H1 (cell line): ENCODE measurements at regions not wholly inside any gene's neighbourhood (a gene's known extent, or its start where the extent isn't known, plus 50 kb on each side); places are given as distances from the start of the nearest gene placed in this dataset.

Experiments
- CTCF ChIA-PET: fragments of 300-600 bp; sonication (Branson Sonifier 250); formaldehyde crosslinking; loops from one replicate; lab custom pipeline; 2021; ENCODE audit not compliant: partially characterized antibody; lab: Charles Lee
- POLR2A ChIA-PET: fragments of 300-600 bp; sonication (Branson Sonifier 250); formaldehyde crosslinking; loops from one replicate; lab custom pipeline; 2021; ENCODE audit warnings: inconsistent platforms; ENCODE audit not compliant: partially characterized antibody; lab: Charles Lee
- DNase-seq, 2 experiments: peaks; one replicate each; pipeline versions ENCODE4 v3.0.0 to v3.0.0-alpha.2; 2010 to 2022; ENCODE audit warnings: low spot score in 2 of 2, low read depth in 1 of 2, mixed read lengths in 1 of 2
- FAIRE-seq: peaks from 2 replicates; lab custom pipeline; 2011; peaks lifted over from hg19 to GRCh38; lab: Jason Lieb, UNC
- H2AFZ ChIP-seq: 2 replicates; pipeline ENCODE4 v1.8.1; 2012; ENCODE audit warnings: low read length, inconsistent platforms
- H2AK5ac ChIP-seq: 2 replicates; pipeline ENCODE4 v1.6.1; 2013; ENCODE audit warnings: low read depth, low read length
- H2BK120ac ChIP-seq: replicated peaks from 2 replicates; pipeline ENCODE3; 2013; ENCODE audit warnings: low read depth, low read length, inconsistent platforms
- H2BK12ac ChIP-seq: 2 replicates; pipeline ENCODE4 v1.6.1; 2013; ENCODE audit warnings: low read depth, low read length
- H2BK15ac ChIP-seq: 2 replicates; pipeline ENCODE4 v1.6.1; 2013; ENCODE audit warnings: low read length
- H2BK20ac ChIP-seq: 2 replicates; pipeline ENCODE4 v1.6.1; 2013; ENCODE audit warnings: low read length
- H2BK5ac ChIP-seq: 2 replicates; pipeline ENCODE4 v1.6.1; 2013; ENCODE audit warnings: low read depth, low read length
- H3K14ac ChIP-seq: 2 replicates; pipeline ENCODE4 v1.6.1; 2013; ENCODE audit warnings: inconsistent platforms; ENCODE audit not compliant: insufficient read length
- H3K18ac ChIP-seq: 2 replicates; pipeline ENCODE4 v1.6.1; 2013; ENCODE audit warnings: low read length; ENCODE audit errors: extremely low read depth
- H3K23ac ChIP-seq: 2 replicates; pipeline ENCODE4 v1.6.1; 2013; ENCODE audit warnings: inconsistent platforms; ENCODE audit not compliant: insufficient read length
- H3K23me2 ChIP-seq: 2 replicates; pipeline ENCODE4 v1.6.1; 2013; ENCODE audit warnings: low read depth, low read length
- H3K27ac ChIP-seq: 2 replicates; pipeline ENCODE4 v1.6.1; 2011; ENCODE audit warnings: low read depth, low read length, inconsistent platforms
- H3K27me3 ChIP-seq, 4 experiments: replicated peaks in 1 of 4; 1 replicate in 1 of 4; 2 replicates in 3 of 4; pipeline versions ENCODE4 v1.6.1 to v1.8.1; 2011 to 2013; ENCODE audit warnings: low read length in 3 of 4, mild to moderate bottlenecking in 3 of 4, inconsistent platforms in 2 of 4, mixed read lengths in 2 of 4, moderate library complexity in 1 of 4; ENCODE audit not compliant: control insufficient read depth in 3 of 4, insufficient read depth in 3 of 4; ENCODE audit errors: extremely low read depth in 1 of 4
- H3K36me3 ChIP-seq, 4 experiments: 2 replicates each; pipeline versions ENCODE4 v1.6.1 to v1.8.1; 2011 to 2013; ENCODE audit warnings: mild to moderate bottlenecking in 4 of 4, low read length in 3 of 4, moderate library complexity in 2 of 4, control low read depth in 1 of 4, inconsistent platforms in 1 of 4; ENCODE audit not compliant: insufficient read depth in 4 of 4, control insufficient read depth in 2 of 4
- H3K4ac ChIP-seq: replicated peaks from 2 replicates; pipeline ENCODE3; 2013; ENCODE audit warnings: low read length, low read depth, mixed read lengths, inconsistent platforms; ENCODE audit not compliant: insufficient read length
- H3K4me1 ChIP-seq, 4 experiments: replicated peaks in 1 of 4; 1 replicate in 1 of 4; 2 replicates in 3 of 4; pipeline versions ENCODE4 v1.6.1 to v1.8.1; 2011 to 2013; ENCODE audit warnings: low read length in 3 of 4, inconsistent platforms in 2 of 4, mixed read lengths in 1 of 4; ENCODE audit not compliant: insufficient read depth in 4 of 4, control insufficient read depth in 3 of 4
- H3K4me2 ChIP-seq, 2 experiments: 2 replicates each; pipeline versions ENCODE4 v1.6.1 to v1.8.1; 2011 to 2013; ENCODE audit warnings: low read depth in 2 of 2, low read length in 2 of 2, control low read depth in 1 of 2, inconsistent platforms in 1 of 2, mild to moderate bottlenecking in 1 of 2; ENCODE audit not compliant: insufficient read depth in 1 of 2
- H3K4me3 ChIP-seq, 4 experiments: fragments of 200-600, 300-600 bp in 1 of 4; sonication (generic), shearing (Covaris generic), sonication (Bioruptor Twin) in 1 of 4; 2 replicates each; pipeline versions ENCODE4 v1.5.1 to v1.8.1; 2011 to 2016; ENCODE audit warnings: low read length in 4 of 4, low read depth in 3 of 4, control low read depth in 2 of 4, inconsistent platforms in 2 of 4, mild to moderate bottlenecking in 2 of 4, mixed read lengths in 1 of 4, moderate library complexity in 1 of 4; ENCODE audit not compliant: insufficient read depth in 2 of 4; ENCODE audit errors: extremely low read depth in 1 of 4
- H3K56ac ChIP-seq: replicated peaks from 2 replicates; pipeline ENCODE3; 2013; ENCODE audit warnings: low read depth, mild to moderate bottlenecking, mixed read lengths, low read length, inconsistent platforms; ENCODE audit not compliant: insufficient read length
- H3K79me1 ChIP-seq: 2 replicates; pipeline ENCODE4 v1.6.1; 2013; ENCODE audit warnings: low read depth, low read length, control low read depth
- H3K79me2 ChIP-seq, 2 experiments: 2 replicates each; pipeline versions ENCODE4 v1.6.1 to v1.8.1; 2012 to 2013; ENCODE audit warnings: low read length in 2 of 2, mild to moderate bottlenecking in 2 of 2, inconsistent platforms in 1 of 2; ENCODE audit not compliant: insufficient read depth in 2 of 2, control insufficient read depth in 1 of 2
- H3K9ac ChIP-seq, 4 experiments: replicated peaks in 1 of 4; 1 replicate in 1 of 4; 2 replicates in 3 of 4; pipeline versions ENCODE4 v1.6.1 to v1.8.1; 2011 to 2013; ENCODE audit warnings: low read depth in 3 of 4, low read length in 3 of 4, control low read depth in 2 of 4, mild to moderate bottlenecking in 2 of 4, moderate library complexity in 2 of 4, inconsistent platforms in 1 of 4; ENCODE audit errors: extremely low read depth in 1 of 4
- H3K9me3 ChIP-seq, 2 experiments: 2 replicates each; pipeline versions ENCODE4 v1.6.1 to v1.8.1; 2012 to 2013; ENCODE audit warnings: mild to moderate bottlenecking in 2 of 2, moderate library complexity in 2 of 2, control low read depth in 1 of 2, inconsistent platforms in 1 of 2, low read depth in 1 of 2, low read length in 1 of 2, mixed read lengths in 1 of 2; ENCODE audit not compliant: insufficient read depth in 2 of 2
- H4K20me1 ChIP-seq, 2 experiments: replicated peaks in 1 of 2; 2 replicates each; pipeline versions ENCODE3 to v1.8.1; 2011 to 2013; ENCODE audit warnings: inconsistent platforms in 2 of 2, low read length in 2 of 2, mild to moderate bottlenecking in 1 of 2; ENCODE audit not compliant: insufficient read depth in 2 of 2, control insufficient read depth in 1 of 2
- H4K5ac ChIP-seq: 2 replicates; pipeline ENCODE4 v1.6.1; 2013; ENCODE audit warnings: low read length, low read depth, mixed read lengths, inconsistent platforms; ENCODE audit not compliant: insufficient read length
- H4K8ac ChIP-seq: 2 replicates; pipeline ENCODE4 v1.8.0; 2013; ENCODE audit warnings: mild to moderate bottlenecking, moderate library complexity, low read length, inconsistent platforms; ENCODE audit not compliant: insufficient read depth; ENCODE audit errors: extremely low read depth
- H4K91ac ChIP-seq: replicated peaks from 2 replicates; pipeline ENCODE3; 2013; ENCODE audit warnings: low read length, mixed read lengths, inconsistent platforms; ENCODE audit not compliant: insufficient read length
- ASH2L ChIP-seq: fragments of 200-600, 300-600 bp; sonication (generic); IDR thresholded peaks from one replicate; pipeline ENCODE4 v1.7.1; 2017; ENCODE audit warnings: low read length
- BRCA1 ChIP-seq: IDR thresholded peaks from 2 replicates; pipeline ENCODE4 v1.6.1; 2012; ENCODE audit warnings: low read depth, low read length, improper control_type of control experiment
- CEBPB ChIP-seq: IDR thresholded peaks from 2 replicates; pipeline ENCODE4 v1.6.1; 2012; ENCODE audit warnings: low read depth, low read length
- CHD2 ChIP-seq: IDR thresholded peaks from 2 replicates; pipeline ENCODE4 v1.6.1; 2012; ENCODE audit warnings: low read length, improper control_type of control experiment
- HDAC2 ChIP-seq, 2 experiments: fragments of 300-600 bp in 1 of 2; sonication (generic) in 1 of 2; IDR thresholded peaks; 2 replicates each; pipeline ENCODE4 v1.6.1; 2011 to 2012; ENCODE audit warnings: low read depth in 2 of 2, low read length in 2 of 2, mild to moderate bottlenecking in 2 of 2, moderate library complexity in 2 of 2, borderline replicate concordance in 1 of 2, inconsistent platforms in 1 of 2
- HDAC6 ChIP-seq: IDR thresholded peaks from one replicate; pipeline ENCODE4 v1.7.1; 2012; ENCODE audit warnings: low read depth, mild to moderate bottlenecking, inconsistent platforms, low read length, moderate library complexity
- JUND ChIP-seq: IDR thresholded peaks from 2 replicates; pipeline ENCODE4 v1.6.1; 2011; ENCODE audit warnings: mild to moderate bottlenecking, improper control_type of control experiment, low read length
- NANOG ChIP-seq: IDR thresholded peaks from 2 replicates; pipeline ENCODE4 v1.6.1; 2011; ENCODE audit warnings: low read length, low read depth, mild to moderate bottlenecking, inconsistent platforms; ENCODE audit not compliant: insufficient read depth, poor library complexity, severe bottlenecking
- POLR2A ChIP-seq, 2 experiments: IDR thresholded peaks; 1 replicate in 1 of 2; 2 replicates in 1 of 2; pipeline ENCODE4 v1.6.1; 2011; ENCODE audit warnings: low read depth in 2 of 2, low read length in 2 of 2, mild to moderate bottlenecking in 2 of 2; ENCODE audit errors: control extremely low read depth in 1 of 2
- POLR2AphosphoS5 ChIP-seq: IDR thresholded peaks from 2 replicates; pipeline ENCODE4 v1.6.1; 2011; ENCODE audit warnings: low read depth, low read length
- POU5F1 ChIP-seq: IDR thresholded peaks from 2 replicates; pipeline ENCODE4 v1.6.1; 2011; ENCODE audit warnings: low read depth, mild to moderate bottlenecking, low read length, moderate library complexity
- SIRT6 ChIP-seq: IDR thresholded peaks from one replicate; pipeline ENCODE4 v1.7.1; 2012; ENCODE audit warnings: low read length, inconsistent platforms
- SP1 ChIP-seq: IDR thresholded peaks from 2 replicates; pipeline ENCODE4 v1.6.1; 2011; ENCODE audit warnings: low read depth, low read length
- SRF ChIP-seq: IDR thresholded peaks from 2 replicates; pipeline ENCODE4 v1.6.1; 2011; ENCODE audit warnings: mild to moderate bottlenecking, low read depth, low read length, moderate library complexity
- TAF1 ChIP-seq: IDR thresholded peaks from 2 replicates; pipeline ENCODE4 v1.6.1; 2011; ENCODE audit warnings: mild to moderate bottlenecking, low read depth, low read length
- YY1 ChIP-seq: IDR thresholded peaks from 2 replicates; pipeline ENCODE4 v1.6.1; 2011; ENCODE audit warnings: low read depth, mild to moderate bottlenecking, low read length
- WGBS, 2 experiments: shearing (Covaris generic) in 1 of 2; methylation state at CpG; one replicate each; pipeline versions ENCODE4 v1.1.6 to v1.1.7; 2013 to 2015; ENCODE audit warnings: low lambda C conversion rate in 2 of 2, mixed read lengths in 2 of 2, inconsistent platforms in 1 of 2, low coverage in 1 of 2, missing lambda C conversion rate in 1 of 2; ENCODE audit not compliant: insufficient replicate concordance in 2 of 2, insufficient coverage in 1 of 2, insufficient read length in 1 of 2; ENCODE audit errors: extremely low coverage in 1 of 2, missing lambda C conversion rate in 1 of 2; 5-methylcytosine and 5-hydroxymethylcytosine counted together

GRCh38 chr7:41808541-41808940 lies 105.7 kb upstream of the INHBA start:
- ChIA-PET POLR2A (no interaction called here), CTCF (no interaction called here)
- Histone ChIP-seq H2BK5ac (no peak overlapping the region), H3K4me2 (peak overlapping the region; percentile 1 to 29; a peak in 3 of 4 replicates), H3K79me2 (no peaks in the 10 kb centered on the region), H4K20me1 (no peaks in the 10 kb centered on the region), H3K9ac (no peak overlapping the region), H2AFZ (no peak overlapping the region), H3K4me3 (peak overlapping the region in 1 of 4 experiments; percentile 16; a peak in 1 of 8 replicates), H4K91ac (no peak overlapping the region), H3K23me2 (no peaks in the 10 kb centered on the region), H4K8ac (no peak overlapping the region), H2AK5ac (no peak overlapping the region), H3K27me3 (no peaks in the 10 kb centered on the region), H3K56ac (no peak overlapping the region), H3K36me3 (no peaks in the 10 kb centered on the region), H2BK20ac (no peak overlapping the region; the same call in 1 of the 2 replicates), H3K4me1 (peaks cover 0 to 9% (median 3%) of the 10 kb centered on the region in 4 experiments; a peak in 3 of 7 replicates), H3K18ac (no peak overlapping the region), H4K5ac (peak overlapping the region; percentile 53), H3K27ac (peak overlapping the region; percentile 56; the same call in 1 of the 2 replicates), H3K4ac (no peak overlapping the region), H3K79me1 (no peaks in the 10 kb centered on the region), H2BK15ac (no peak overlapping the region; the same call in 1 of the 2 replicates), H3K23ac (no peak overlapping the region), H2BK120ac (no peak overlapping the region), H2BK12ac (no peak overlapping the region), H3K14ac (no peak overlapping the region), H3K9me3 (peaks cover 9% of the 10 kb centered on the region in 2 experiments; a peak in 2 of 4 replicates)
- peak in 1 of 2 experiments; percentile 64 for DNase-seq
- WGBS, 2 experiments: 16% methylated on average over 3 of the region's 3 CpGs; no CpG with 5 or more reads in 1 of the 2 experiments
- FAIRE-seq: peak; percentile 99
- TF ChIP-seq NANOG (peak; percentile 61), POU5F1 (peak; percentile 97), POLR2AphosphoS5 (peak; percentile 55; the same call in 1 of the 2 replicates), CHD2 (no peak), BRCA1 (no peak), TAF1 (0 out of 2 replicates have a peak, but pooled peaks have one; percentile 43), YY1 (no peak), JUND (no peak; the same call in 1 of the 2 replicates), SIRT6 (no peak), POLR2A (IDR thresholded peaks at IDR 0.05; ENCODE audit: control extremely low read depth in 1 of 2, low read depth in 2 of 2, low read length in 2 of 2) (peak; percentile 45 to 59; a peak in 2 of 3 replicates), HDAC6 (no peak), CEBPB (peak; percentile 21; the same call in 1 of the 2 replicates), SP1 (peak; percentile 74), HDAC2 (IDR thresholded peaks at IDR 0.05; ENCODE audit: borderline replicate concordance in 1 of 2, low read depth in 2 of 2, low read length in 2 of 2) (peak in 1 of 2 experiments; percentile 63; a peak in 1 of 4 replicates), SRF (no peak), ASH2L (peak; percentile 54)
